ENCODE measurements at regions not wholly inside any gene's neighbourhood (a gene's known extent, or its start where the extent isn't known, plus 50 kb on each side); places are given as distances from the start of the nearest gene placed in this dataset.

DNA sequence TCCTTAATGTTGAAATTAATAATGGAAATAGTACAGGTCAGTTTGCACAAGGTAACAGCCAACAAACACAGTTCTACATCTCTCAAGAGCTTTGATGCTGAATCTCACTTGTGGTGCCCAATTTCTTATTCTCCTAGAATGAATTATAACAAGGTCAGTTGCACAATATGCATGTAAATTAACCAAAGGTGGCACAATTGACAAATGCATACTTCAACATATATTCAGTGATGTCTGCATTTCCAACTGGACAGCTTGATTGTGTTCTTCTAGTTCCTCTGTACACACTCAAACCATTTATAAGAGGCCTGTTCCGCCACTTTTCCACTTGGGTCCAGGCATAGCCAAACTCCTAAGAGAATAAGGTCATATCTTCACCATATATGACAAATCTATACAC is 210.3 kb upstream of the EPHA5 start:
- DNase-seq = no peak

DNA sequence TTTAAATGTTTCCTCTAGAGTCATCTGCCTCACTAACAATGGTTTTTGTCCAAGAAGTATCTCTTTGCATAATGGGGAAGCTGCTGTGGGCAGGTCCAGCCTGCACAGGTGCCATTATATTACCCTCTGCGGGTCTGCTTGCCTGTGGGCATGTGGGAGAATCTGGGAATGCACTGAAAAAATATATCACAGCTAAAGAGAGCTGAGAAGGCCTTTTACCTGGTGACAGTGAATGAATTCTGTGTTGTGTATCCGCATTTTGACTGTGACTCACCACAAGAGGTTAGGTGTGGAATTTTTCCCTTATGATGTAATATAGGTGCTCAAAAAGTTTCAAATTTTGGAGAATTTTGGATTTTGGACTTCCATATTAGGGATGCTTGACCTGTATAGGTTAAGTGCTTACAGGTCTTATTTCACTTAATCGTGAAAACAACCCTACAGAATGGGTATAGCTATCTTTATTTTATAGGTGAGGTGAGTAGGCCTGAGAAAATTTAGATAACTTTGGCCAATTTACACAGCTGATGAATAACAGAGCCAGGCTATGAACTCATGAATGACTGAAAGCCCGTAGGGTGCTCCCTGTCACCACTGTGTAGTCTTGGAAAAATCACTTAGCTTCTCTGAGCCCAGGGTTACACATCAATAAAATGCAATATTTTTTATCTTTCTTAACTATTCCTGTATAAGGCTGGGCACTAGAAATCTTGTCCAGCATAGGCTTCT is 198.0 kb upstream of the EPHA5 start:
- DNase-seq = no peak

DNA sequence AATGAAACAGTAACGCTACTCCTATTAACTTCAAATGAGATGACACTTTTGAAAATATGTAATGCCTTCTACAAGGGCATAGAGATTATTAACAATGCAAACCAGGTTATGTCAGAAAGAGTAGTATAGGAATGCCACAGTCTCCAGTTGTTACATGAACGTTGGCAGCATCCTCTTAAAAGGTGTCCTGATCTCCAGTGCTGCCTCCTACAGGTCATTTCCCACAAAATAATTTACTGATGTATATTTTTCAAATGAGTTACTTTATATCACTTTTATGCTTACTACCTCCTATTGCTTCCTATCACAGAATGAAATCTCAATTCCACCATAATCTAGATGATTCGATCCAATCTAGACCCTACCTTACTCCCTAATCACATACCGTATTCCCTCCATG is 195.2 kb upstream of the EPHA5 start:
- no peak for DNase-seq

GRCh38 chr4:65861993-65862392 is 191.7 kb upstream of the EPHA5 start:
- no peak for DNase-seq

- DNase-seq = no peak
These were observed 175.0 kb upstream of the EPHA5 start for GRCh38 chr4:65845199-65845773.

DNA sequence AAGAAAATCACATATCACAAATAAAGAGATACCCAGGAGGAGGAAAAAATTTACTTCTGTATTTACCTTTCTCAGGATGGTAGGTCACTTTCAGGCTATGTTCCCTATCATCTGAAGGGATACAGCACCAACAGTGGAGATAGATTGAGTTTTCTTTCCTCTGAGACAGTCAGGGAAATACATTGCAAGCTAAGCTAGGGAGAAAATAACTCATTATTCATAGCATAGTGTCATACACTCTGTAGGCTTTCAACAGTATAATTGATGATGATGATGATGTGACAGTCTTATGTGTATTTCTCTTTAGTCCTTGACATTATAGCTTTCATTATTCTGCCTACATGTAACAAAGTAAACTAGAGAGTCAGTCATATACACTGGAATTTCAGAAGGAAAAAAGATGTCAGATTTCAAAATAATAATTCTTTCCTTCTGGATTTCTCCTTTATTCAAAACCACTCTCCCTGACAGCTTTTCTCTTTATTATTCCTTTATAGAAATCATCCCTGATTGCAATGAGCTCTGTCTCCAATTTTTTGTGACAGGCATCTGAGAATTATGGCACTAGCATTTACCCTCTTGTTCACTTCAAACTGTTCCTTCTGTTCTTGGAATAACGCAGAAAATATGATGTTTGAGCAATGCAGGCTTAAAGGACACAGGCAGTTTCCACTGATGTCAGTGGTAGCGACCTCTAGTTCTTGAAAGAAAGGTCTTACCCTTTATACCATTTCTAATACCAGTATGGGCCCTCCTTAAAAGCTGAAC is 169.1 kb upstream of the EPHA5 start:
- no peak for DNase-seq

DNA sequence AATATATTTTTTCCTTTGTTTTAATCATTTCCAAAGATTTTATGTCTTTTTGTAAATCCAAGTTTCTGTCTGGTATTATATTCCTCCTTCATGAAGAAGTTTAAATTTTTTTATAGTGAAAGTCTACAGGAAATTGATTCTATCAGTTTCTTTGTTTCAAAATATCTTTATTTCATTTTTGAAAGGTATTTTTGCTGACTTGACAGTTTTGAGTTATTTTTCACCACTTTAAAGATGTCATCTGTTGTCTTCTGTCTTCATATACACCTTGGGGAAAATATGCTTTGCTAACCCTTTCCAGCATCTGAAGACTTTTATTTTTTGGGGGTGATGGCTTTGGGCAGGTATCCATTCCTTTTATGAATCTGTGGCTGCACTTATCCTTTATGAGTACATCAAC is 164.4 kb upstream of the EPHA5 start:
- DNase-seq = no peak

DNA sequence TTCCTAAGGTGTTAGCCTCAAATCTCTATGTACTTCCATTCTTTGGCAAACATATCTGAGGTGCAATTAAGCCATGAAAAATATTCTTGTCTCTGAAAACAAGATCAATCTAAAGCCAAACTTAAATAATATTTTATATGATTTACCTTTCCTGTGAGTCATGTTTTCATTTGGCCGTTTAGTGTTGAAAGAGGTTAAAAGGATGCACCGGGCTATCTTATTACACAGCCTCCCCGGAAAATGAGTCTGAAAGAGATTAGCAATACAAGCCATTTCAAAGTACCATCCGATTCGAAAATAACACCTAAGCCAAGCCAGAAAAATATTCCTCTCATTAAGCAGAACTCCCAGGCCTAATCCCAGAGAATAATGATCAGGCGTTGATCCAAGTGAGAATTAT is 161.5 kb upstream of the EPHA5 start:
- no peak for DNase-seq

- DNase-seq = no peak
These were observed 154.9 kb upstream of the EPHA5 start for GRCh38 chr4:65825116-65825753.

DNA sequence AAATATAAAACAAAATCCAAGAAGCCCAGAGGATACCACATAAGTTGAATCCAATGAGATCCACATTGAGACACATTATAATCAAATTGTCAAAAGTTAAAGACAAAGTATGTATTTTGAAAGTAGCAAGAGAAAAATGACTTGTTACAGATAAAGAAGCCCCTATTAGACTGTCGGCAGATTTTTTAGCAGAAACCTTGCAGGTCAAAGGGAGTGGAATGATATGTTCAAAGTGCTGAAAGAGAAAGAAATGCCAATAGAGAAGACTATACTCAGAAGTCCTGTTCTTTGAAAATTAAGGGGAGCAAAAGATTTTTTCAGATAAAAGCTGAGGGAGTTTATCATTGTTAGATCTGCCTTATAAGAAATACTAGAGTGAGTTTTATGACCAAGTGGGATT is 148.9 kb upstream of the EPHA5 start:
- no peak for DNase-seq

DNA sequence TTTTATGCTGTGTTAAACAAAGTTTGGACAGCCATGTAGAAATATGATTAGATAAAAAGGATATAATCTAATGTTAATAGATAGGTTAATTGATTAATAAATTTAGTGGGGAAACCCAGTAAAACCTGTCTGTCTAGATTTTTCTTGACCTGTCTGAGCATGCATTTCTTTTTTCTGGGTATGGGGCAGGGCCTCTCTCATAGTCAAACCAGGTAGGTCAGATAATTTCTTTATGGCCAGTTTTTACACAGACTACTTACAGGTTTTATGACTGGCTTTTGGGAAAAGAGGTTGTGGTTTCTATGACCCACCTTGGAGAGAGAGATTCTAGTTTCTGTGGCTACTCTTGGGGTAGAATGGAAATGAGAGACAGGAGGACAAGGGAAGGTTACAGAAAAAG is 135.6 kb upstream of the EPHA5 start:
- DNase-seq = no peak

- no peak for DNase-seq
These were observed 129.2 kb upstream of the EPHA5 start for GRCh38 chr4:65799513-65799912.

- DNase-seq = no peak
These were observed 128.3 kb upstream of the EPHA5 start for GRCh38 chr4:65798498-65799127.

- no peak for DNase-seq
These were observed 121.6 kb upstream of the EPHA5 start for GRCh38 chr4:65791812-65792308.

DNA sequence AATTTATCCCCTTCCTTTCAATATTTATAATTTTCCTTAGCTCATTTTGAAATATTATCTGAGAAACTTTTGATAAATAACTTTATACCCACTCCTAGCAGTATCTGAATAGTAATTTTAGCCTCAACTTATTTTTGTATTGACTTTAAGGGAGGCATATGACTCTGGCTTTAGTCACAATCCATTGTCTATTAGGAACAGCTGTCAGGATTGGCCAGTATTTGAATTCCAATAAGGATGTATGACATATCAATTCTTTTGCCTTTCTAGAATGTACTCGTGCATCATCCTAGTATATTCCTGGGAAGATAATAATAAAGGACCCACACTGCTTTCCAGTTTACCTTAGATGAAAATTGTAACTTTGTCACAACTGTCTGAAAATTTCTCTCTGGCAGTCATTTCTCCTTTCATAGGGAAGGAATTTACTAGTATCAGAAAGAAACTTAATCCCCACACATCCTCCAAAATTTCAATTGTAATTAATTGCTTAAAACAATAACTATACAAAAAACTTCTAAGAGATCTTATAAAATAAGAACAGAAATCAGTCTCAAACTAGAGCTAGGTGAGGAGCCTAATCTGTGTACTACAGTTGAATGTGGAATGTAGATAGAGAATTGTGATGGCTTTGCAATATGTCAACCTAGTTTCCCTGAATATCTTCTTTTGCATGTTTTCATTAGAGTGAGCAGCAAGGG is 121.0 kb upstream of the EPHA5 start:
- DNase-seq = no peak

GRCh38 chr4:65789805-65790204 is 119.5 kb upstream of the EPHA5 start:
- DNase-seq = no peak

DNA sequence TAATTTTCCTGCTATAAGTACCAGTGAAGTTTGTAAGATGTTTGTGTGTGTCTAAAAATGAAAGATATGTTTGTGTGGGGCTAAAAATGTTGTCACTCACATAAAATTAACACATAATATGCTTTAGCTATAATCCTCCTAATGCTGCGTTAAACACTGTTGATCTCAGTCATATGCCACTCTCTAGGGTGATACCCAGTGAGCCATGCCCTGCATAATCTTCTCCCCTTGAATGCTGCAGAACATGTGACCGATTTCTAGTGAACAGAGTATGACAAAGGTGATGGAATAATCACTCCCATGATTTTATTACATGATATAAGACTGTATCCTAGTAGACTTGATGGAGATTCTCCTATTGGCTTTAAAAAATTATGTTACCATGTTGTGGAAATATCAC is 119.1 kb upstream of the EPHA5 start:
- DNase-seq = no peak

- DNase-seq = no peak
These were observed 107.0 kb upstream of the EPHA5 start for GRCh38 chr4:65777270-65777669.

- DNase-seq = no peak
These were observed 103.3 kb upstream of the EPHA5 start for GRCh38 chr4:65773636-65774035.

DNA sequence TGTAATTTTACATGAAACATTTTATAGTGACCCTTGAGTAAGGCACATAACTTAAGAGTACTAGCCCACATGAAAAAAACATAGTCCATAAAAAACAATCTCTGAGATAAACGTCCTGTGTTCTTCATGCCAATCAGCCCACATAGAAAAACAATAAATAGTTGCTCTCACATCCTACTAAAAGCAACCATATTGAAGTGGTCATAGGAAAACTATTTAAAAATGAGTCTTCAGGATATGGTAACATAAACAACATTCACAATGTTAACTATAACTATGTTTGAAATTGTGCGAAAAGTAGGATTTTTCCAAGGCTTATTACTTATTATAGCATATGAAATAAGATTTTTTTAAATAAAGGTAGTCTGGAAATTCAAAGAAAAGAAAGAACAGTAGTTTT is 77.1 kb upstream of the EPHA5 start:
- DNase-seq = no peak

GRCh38 chr4:65738134-65738533 is 67.8 kb upstream of the EPHA5 start:
- no peak for DNase-seq

DNA sequence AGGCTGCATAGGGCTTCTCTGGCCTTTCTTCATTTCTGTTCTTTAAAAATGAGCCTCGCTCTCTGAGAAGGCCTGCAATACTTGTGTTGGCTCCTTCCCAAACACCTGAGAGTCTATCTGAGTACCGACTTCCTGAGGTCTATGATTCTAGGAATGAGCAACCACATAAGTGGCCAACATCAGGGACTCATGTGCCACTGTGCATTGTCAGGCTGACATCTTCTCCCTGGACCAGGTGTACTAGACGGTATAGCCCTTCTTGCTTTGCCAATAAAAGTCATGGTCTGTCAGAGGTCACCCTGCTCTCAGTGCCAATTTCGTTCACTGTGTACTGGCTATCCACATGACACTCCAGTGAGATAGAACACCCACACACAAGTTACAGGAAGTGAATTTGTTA is 67.4 kb upstream of the EPHA5 start:
- no peak for DNase-seq

All from skin of body (tissue), 1 donor.